ENCODE measurements at regions not wholly inside any gene's neighbourhood (a gene's known extent, or its start where the extent isn't known, plus 50 kb on each side); places are given as distances from the start of the nearest gene placed in this dataset.

DNA sequence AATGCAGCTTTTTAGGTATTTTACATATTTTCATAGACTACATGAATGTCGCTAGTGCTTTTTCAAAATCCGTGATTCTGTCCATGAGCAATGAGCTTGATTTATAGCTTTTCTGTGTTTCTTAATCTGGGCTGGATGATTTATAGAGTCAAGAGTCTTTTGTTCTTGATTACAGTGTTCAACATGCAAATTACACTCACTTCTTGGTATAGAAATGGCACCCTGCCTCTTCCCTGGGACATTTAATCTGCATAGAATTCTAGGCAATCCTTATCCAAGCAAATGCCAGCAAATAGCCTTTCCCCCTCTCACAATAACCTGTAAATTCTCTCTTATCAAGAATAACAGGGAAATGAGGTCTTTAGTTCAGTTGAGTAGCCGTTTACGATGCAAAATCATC, 246.2 kb upstream of the SEMA3C start:
- DNase-seq (no peak), ATAC-seq (no peak)
- no peaks in the 10 kb centered on the region for H3K36me3 ChIP-seq (ENCODE audit: low read depth, low read length)
- no TSS peak for BruUV-seq (replicated peaks)
- TF ChIP-seq EZH2 (IDR thresholded peaks at IDR 0.05; ENCODE audit: low read length, unreplicated experiment) (no peak), EZH2phosphoT487 (IDR thresholded peaks at IDR 0.05; ENCODE audit: borderline replicate concordance, low read length) (no peak)
- TF ChIP-seq, protein P1, sequence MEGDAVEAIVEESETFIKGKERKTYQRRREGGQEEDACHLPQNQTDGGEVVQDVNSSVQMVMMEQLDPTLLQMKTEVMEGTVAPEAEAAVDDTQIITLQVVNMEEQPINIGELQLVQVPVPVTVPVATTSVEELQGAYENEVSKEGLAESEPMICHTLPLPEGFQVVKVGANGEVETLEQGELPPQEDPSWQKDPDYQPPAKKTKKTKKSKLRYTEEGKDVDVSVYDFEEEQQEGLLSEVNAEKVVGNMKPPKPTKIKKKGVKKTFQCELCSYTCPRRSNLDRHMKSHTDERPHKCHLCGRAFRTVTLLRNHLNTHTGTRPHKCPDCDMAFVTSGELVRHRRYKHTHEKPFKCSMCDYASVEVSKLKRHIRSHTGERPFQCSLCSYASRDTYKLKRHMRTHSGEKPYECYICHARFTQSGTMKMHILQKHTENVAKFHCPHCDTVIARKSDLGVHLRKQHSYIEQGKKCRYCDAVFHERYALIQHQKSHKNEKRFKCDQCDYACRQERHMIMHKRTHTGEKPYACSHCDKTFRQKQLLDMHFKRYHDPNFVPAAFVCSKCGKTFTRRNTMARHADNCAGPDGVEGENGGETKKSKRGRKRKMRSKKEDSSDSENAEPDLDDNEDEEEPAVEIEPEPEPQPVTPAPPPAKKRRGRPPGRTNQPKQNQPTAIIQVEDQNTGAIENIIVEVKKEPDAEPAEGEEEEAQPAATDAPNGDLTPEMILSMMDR (conservative IDR thresholded peaks at IDR 0.05; ENCODE audit: low read depth, low read length): no peak
- no peaks in the 10 kb centered on the region for H4K20me1 ChIP-seq (ENCODE audit: low read length)
- H3K4me3 ChIP-seq (ENCODE audit: low read length): no peak overlapping the region
- H3K9ac ChIP-seq (ENCODE audit: low read length): no peak overlapping the region
- no peak overlapping the region for H2AFZ ChIP-seq (ENCODE audit: low read length)
- H3K9me2 ChIP-seq (replicated peaks; ENCODE audit: low read length): no peaks in the 10 kb centered on the region
- no peaks in the 10 kb centered on the region for H3K27me3 ChIP-seq (ENCODE audit: low read length)
- H3K27ac ChIP-seq (ENCODE audit: low read length): no peak overlapping the region
- no peak overlapping the region for H3K4me2 ChIP-seq (ENCODE audit: low read length)
- H3K79me2 ChIP-seq (ENCODE audit: low read length): no peaks in the 10 kb centered on the region
- ChIA-PET CTCF (no interaction called here), POLR2A (ENCODE audit: unreplicated experiment) (interaction anchor here (0.7 kb wide), 2 partner anchors 152 to 246 kb away, joined by 4 to 15 read pairs; partner anchors contain the start of gene SEMA3C)
- H3K4me1 ChIP-seq (ENCODE audit: insufficient read depth, low read length): peaks cover 11% of the 10 kb centered on the region
- intact Hi-C loops (cut with micrococcal nuclease): no loop called here
- no peaks in the 10 kb centered on the region for H3K9me3 ChIP-seq (ENCODE audit: low read length)
- H3F3A ChIP-seq (ENCODE audit: low read length, unreplicated experiment): no peaks in the 10 kb centered on the region

DNA sequence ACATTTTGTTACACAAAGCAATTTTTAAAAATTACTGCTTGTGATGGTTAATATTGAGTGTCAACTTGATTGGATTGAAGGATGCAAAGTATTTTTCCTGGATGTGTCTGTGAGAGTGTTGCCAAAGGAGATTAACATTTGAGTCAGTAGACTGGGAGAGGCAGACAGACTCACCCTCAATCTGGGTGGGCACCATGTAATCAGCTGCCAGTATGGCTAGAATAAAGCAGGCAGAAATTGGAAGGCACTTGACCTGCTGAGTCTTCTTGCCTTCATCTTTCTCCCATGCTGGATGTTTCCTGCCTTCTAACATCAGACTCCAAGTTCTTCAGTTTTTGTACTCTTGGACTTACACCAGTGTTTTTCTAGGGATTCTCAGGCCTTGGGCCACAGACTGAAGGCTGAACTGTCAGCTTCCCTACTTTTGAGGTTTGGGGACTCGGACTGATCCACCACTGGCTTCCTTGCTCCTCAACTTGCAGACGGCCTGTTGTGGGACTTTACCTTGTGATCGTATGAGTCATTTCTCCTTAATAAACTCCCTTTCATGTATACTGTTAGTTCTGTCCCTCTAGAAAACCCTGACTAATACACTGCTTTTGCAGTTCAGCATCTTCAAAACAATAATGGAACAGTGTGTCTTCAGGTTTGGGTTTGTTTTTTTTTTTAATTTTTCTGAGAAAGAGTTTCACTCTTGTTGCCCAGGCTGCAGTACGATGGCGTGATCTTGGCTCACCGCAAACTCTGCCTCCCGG, 244.1 kb upstream of the SEMA3C start:
- peaks cover 17% of the 10 kb centered on the region for H3K4me1 ChIP-seq (ENCODE audit: insufficient read depth, low read length)
- H3K4me3 ChIP-seq (ENCODE audit: low read length): no peak overlapping the region
- no peak for TF ChIP-seq EZH2 (IDR thresholded peaks at IDR 0.05; ENCODE audit: low read length, unreplicated experiment)
- no peak for TF ChIP-seq EZH2phosphoT487 (IDR thresholded peaks at IDR 0.05; ENCODE audit: borderline replicate concordance, low read length)
- TF ChIP-seq, protein P1 (conservative IDR thresholded peaks at IDR 0.05; ENCODE audit: low read depth, low read length): no peak
- H3K36me3 ChIP-seq (ENCODE audit: low read depth, low read length): no peaks in the 10 kb centered on the region
- intact Hi-C loops (cut with micrococcal nuclease): no loop called here
- no peak overlapping the region for H3K27ac ChIP-seq (ENCODE audit: low read length)
- ChIA-PET CTCF (no interaction called here), POLR2A (ENCODE audit: unreplicated experiment) (no interaction called here)
- no peaks in the 10 kb centered on the region for H4K20me1 ChIP-seq (ENCODE audit: low read length)
- DNase-seq (peak; percentile 35), ATAC-seq (0 out of 2 replicates have a peak, but pooled peaks have one; percentile 21)
- H3K4me2 ChIP-seq (ENCODE audit: low read length): no peak overlapping the region
- BruUV-seq (replicated peaks): no TSS peak
- H3K9me3 ChIP-seq (ENCODE audit: low read length): no peaks in the 10 kb centered on the region
- H2AFZ ChIP-seq (ENCODE audit: low read length): no peak overlapping the region
- H3F3A ChIP-seq (ENCODE audit: low read length, unreplicated experiment): no peaks in the 10 kb centered on the region
- H3K9ac ChIP-seq (ENCODE audit: low read length): no peak overlapping the region
- H3K79me2 ChIP-seq (ENCODE audit: low read length): no peaks in the 10 kb centered on the region
- no peaks in the 10 kb centered on the region for H3K27me3 ChIP-seq (ENCODE audit: low read length)
- H3K9me2 ChIP-seq (replicated peaks; ENCODE audit: low read length): no peaks in the 10 kb centered on the region

DNA sequence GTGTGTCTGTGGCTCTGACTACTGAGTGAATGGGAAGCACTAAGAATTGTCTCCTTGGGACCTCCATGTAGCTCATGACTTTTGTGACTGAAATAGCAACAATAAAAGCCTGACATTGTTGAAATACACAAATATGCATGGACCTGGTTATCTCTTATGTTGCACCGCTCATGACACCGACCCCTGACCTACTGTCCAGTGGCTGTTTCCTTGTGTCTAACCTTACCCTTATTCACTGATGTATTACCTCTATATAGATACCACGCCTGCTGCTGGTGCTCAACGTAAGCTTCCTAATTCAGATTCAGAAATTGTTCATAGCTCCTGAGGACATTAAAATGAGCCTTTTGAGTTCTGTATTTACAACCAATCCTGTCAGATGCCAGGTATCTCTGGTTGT, 243.4 kb upstream of the SEMA3C start:
- Histone ChIP-seq H3K4me3 (ENCODE audit: low read length) (no peak overlapping the region), H3K4me1 (ENCODE audit: insufficient read depth, low read length) (peaks cover 14% of the 10 kb centered on the region), H3K4me2 (ENCODE audit: low read length) (no peak overlapping the region), H3K27me3 (ENCODE audit: low read length) (no peaks in the 10 kb centered on the region), H3K9ac (ENCODE audit: low read length) (no peak overlapping the region), H3K27ac (ENCODE audit: low read length) (no peak overlapping the region), H3K79me2 (ENCODE audit: low read length) (no peaks in the 10 kb centered on the region), H2AFZ (ENCODE audit: low read length) (no peak overlapping the region), H3F3A (ENCODE audit: low read length, unreplicated experiment) (no peaks in the 10 kb centered on the region), H4K20me1 (ENCODE audit: low read length) (no peaks in the 10 kb centered on the region), H3K36me3 (ENCODE audit: low read depth, low read length) (no peaks in the 10 kb centered on the region), H3K9me2 (replicated peaks; ENCODE audit: low read length) (no peaks in the 10 kb centered on the region), H3K9me3 (ENCODE audit: low read length) (no peaks in the 10 kb centered on the region)
- ChIA-PET POLR2A (ENCODE audit: unreplicated experiment) (interaction anchor here (0.6 kb wide), 1 partner anchor 137 kb away, joined by 7 read pairs; no protein-coding TSS in a partner anchor), CTCF (no interaction called here)
- no peak for TF ChIP-seq EZH2phosphoT487 (IDR thresholded peaks at IDR 0.05; ENCODE audit: borderline replicate concordance, low read length)
- TF ChIP-seq, protein P1 (conservative IDR thresholded peaks at IDR 0.05; ENCODE audit: low read depth, low read length): no peak
- no peak for TF ChIP-seq EZH2 (IDR thresholded peaks at IDR 0.05; ENCODE audit: low read length, unreplicated experiment)
- no peak for ATAC-seq
- no TSS peak for BruUV-seq (replicated peaks)
- intact Hi-C loops (cut with micrococcal nuclease): no loop called here
- no peak for DNase-seq
